Lower leg skin (tissue), 3 donors: ENCODE measurements at regions not wholly inside any gene's neighbourhood (a gene's known extent, or its start where the extent isn't known, plus 50 kb on each side); places are given as distances from the start of the nearest gene placed in this dataset.

Source experiments
- POLR2A ChIP-seq, 2 donors: fragments of 450-650 bp; IDR thresholded peaks; one replicate each; pipeline ENCODE4 v1.6.1; 2016 to 2017; ENCODE audit warnings: antibody characterized with exemption in 2 of 2, mild to moderate bottlenecking in 1 of 2, moderate library complexity in 1 of 2
- TF ChIP-seq, protein P1 (sequence below), 3 donors: fragments of 450-650 bp; IDR thresholded peaks; one replicate each; pipeline ENCODE4 v1.5.1; 2016; ENCODE audit warnings: antibody characterized with exemption in 3 of 3, mild to moderate bottlenecking in 3 of 3, moderate library complexity in 2 of 3

DNA sequence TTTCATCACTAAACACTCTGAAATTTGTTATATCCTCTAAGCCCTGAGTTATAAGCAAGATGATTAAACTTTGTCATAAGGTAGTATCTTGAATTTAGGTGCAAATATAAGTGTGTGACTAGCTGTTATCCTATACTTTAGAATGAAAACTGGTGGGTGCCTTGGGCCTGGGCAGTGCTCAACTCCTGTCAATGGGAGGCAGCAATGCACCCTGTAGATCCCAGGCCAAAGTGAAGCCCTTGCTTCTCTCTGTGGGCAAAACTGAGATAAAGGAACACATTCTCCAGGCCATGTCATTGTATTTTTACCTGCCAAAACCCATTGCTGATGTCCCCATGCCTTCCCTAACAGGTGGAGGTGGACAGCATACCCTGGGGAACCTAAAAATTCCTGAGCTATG, 525.2 kb downstream of the TNS1 start:
- TF ChIP-seq, protein P1, sequence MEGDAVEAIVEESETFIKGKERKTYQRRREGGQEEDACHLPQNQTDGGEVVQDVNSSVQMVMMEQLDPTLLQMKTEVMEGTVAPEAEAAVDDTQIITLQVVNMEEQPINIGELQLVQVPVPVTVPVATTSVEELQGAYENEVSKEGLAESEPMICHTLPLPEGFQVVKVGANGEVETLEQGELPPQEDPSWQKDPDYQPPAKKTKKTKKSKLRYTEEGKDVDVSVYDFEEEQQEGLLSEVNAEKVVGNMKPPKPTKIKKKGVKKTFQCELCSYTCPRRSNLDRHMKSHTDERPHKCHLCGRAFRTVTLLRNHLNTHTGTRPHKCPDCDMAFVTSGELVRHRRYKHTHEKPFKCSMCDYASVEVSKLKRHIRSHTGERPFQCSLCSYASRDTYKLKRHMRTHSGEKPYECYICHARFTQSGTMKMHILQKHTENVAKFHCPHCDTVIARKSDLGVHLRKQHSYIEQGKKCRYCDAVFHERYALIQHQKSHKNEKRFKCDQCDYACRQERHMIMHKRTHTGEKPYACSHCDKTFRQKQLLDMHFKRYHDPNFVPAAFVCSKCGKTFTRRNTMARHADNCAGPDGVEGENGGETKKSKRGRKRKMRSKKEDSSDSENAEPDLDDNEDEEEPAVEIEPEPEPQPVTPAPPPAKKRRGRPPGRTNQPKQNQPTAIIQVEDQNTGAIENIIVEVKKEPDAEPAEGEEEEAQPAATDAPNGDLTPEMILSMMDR (IDR thresholded peaks at IDR 0.05) = no peak
- no peak for TF ChIP-seq POLR2A (IDR thresholded peaks at IDR 0.05)
